ENCODE measurements at regions not wholly inside any gene's neighbourhood (a gene's known extent, or its start where the extent isn't known, plus 50 kb on each side); places are given as distances from the start of the nearest gene placed in this dataset.

DNA sequence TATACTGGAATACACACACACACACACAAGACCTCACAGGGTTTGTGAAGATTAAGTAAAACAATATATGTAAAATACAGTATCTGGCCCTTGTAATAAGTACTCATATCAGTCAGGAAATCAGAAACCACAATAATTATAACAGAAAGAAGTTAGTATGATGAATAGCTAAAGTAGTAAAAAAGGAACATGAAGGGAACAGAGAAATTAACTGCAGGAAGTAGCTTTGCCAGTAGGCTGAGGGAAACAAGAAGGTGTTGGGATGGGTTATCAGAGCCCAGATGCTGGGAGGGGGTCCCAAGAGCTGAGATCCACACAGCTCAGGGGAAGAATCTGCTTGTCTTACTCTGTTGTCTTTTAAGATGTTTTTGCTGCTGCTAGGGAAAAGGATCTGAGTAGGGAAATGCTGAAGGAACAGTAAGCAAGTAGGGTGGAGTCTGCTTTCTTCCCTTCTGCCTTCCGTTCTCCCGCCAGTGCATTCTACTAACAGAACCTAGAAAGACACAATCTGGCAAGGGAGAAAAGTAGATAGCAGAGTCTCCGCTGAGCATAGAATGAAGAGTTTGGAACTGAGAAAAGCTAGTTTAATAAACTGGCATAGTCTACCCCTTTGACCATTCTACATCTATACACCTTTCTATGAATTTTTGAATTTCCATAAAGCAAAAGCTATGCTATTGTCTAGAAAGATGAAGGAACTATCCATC is 55.3 kb upstream of the ALDH1A1 start:
- TF ChIP-seq, protein P1, sequence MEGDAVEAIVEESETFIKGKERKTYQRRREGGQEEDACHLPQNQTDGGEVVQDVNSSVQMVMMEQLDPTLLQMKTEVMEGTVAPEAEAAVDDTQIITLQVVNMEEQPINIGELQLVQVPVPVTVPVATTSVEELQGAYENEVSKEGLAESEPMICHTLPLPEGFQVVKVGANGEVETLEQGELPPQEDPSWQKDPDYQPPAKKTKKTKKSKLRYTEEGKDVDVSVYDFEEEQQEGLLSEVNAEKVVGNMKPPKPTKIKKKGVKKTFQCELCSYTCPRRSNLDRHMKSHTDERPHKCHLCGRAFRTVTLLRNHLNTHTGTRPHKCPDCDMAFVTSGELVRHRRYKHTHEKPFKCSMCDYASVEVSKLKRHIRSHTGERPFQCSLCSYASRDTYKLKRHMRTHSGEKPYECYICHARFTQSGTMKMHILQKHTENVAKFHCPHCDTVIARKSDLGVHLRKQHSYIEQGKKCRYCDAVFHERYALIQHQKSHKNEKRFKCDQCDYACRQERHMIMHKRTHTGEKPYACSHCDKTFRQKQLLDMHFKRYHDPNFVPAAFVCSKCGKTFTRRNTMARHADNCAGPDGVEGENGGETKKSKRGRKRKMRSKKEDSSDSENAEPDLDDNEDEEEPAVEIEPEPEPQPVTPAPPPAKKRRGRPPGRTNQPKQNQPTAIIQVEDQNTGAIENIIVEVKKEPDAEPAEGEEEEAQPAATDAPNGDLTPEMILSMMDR (conservative IDR thresholded peaks at IDR 0.05; ENCODE audit: low read depth in 2 of 2): no peak
- TF ChIP-seq EZH2 (IDR thresholded peaks at IDR 0.05; ENCODE audit: low read depth, unreplicated experiment): no peak
- no peak for TF ChIP-seq EZH2phosphoT487 (IDR thresholded peaks at IDR 0.05; ENCODE audit: unreplicated experiment)
- no peak for TF ChIP-seq POLR2AphosphoS5 (IDR thresholded peaks at IDR 0.05; ENCODE audit: low read depth)
- no peak for TF ChIP-seq ZNF114 (CRISPR knock-in tag; IDR thresholded peaks at IDR 0.05)
- no peak for TF ChIP-seq ZNF331 (CRISPR knock-in tag; IDR thresholded peaks at IDR 0.05; ENCODE audit: low read depth)
- TF ChIP-seq, protein P2, sequence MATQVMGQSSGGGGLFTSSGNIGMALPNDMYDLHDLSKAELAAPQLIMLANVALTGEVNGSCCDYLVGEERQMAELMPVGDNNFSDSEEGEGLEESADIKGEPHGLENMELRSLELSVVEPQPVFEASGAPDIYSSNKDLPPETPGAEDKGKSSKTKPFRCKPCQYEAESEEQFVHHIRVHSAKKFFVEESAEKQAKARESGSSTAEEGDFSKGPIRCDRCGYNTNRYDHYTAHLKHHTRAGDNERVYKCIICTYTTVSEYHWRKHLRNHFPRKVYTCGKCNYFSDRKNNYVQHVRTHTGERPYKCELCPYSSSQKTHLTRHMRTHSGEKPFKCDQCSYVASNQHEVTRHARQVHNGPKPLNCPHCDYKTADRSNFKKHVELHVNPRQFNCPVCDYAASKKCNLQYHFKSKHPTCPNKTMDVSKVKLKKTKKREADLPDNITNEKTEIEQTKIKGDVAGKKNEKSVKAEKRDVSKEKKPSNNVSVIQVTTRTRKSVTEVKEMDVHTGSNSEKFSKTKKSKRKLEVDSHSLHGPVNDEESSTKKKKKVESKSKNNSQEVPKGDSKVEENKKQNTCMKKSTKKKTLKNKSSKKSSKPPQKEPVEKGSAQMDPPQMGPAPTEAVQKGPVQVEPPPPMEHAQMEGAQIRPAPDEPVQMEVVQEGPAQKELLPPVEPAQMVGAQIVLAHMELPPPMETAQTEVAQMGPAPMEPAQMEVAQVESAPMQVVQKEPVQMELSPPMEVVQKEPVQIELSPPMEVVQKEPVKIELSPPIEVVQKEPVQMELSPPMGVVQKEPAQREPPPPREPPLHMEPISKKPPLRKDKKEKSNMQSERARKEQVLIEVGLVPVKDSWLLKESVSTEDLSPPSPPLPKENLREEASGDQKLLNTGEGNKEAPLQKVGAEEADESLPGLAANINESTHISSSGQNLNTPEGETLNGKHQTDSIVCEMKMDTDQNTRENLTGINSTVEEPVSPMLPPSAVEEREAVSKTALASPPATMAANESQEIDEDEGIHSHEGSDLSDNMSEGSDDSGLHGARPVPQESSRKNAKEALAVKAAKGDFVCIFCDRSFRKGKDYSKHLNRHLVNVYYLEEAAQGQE (IDR thresholded peaks at IDR 0.05; ENCODE audit: unreplicated experiment): no peak
- TF ChIP-seq JUNB (IDR thresholded peaks at IDR 0.05; ENCODE audit: unreplicated experiment): no peak
- no peak for TF ChIP-seq CREB1 (CRISPR knock-in tag; IDR thresholded peaks at IDR 0.05; ENCODE audit: low read depth)
- TF ChIP-seq, protein P3, sequence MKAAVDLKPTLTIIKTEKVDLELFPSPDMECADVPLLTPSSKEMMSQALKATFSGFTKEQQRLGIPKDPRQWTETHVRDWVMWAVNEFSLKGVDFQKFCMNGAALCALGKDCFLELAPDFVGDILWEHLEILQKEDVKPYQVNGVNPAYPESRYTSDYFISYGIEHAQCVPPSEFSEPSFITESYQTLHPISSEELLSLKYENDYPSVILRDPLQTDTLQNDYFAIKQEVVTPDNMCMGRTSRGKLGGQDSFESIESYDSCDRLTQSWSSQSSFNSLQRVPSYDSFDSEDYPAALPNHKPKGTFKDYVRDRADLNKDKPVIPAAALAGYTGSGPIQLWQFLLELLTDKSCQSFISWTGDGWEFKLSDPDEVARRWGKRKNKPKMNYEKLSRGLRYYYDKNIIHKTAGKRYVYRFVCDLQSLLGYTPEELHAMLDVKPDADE (IDR thresholded peaks at IDR 0.05): no peak
- TF ChIP-seq, protein P4, sequence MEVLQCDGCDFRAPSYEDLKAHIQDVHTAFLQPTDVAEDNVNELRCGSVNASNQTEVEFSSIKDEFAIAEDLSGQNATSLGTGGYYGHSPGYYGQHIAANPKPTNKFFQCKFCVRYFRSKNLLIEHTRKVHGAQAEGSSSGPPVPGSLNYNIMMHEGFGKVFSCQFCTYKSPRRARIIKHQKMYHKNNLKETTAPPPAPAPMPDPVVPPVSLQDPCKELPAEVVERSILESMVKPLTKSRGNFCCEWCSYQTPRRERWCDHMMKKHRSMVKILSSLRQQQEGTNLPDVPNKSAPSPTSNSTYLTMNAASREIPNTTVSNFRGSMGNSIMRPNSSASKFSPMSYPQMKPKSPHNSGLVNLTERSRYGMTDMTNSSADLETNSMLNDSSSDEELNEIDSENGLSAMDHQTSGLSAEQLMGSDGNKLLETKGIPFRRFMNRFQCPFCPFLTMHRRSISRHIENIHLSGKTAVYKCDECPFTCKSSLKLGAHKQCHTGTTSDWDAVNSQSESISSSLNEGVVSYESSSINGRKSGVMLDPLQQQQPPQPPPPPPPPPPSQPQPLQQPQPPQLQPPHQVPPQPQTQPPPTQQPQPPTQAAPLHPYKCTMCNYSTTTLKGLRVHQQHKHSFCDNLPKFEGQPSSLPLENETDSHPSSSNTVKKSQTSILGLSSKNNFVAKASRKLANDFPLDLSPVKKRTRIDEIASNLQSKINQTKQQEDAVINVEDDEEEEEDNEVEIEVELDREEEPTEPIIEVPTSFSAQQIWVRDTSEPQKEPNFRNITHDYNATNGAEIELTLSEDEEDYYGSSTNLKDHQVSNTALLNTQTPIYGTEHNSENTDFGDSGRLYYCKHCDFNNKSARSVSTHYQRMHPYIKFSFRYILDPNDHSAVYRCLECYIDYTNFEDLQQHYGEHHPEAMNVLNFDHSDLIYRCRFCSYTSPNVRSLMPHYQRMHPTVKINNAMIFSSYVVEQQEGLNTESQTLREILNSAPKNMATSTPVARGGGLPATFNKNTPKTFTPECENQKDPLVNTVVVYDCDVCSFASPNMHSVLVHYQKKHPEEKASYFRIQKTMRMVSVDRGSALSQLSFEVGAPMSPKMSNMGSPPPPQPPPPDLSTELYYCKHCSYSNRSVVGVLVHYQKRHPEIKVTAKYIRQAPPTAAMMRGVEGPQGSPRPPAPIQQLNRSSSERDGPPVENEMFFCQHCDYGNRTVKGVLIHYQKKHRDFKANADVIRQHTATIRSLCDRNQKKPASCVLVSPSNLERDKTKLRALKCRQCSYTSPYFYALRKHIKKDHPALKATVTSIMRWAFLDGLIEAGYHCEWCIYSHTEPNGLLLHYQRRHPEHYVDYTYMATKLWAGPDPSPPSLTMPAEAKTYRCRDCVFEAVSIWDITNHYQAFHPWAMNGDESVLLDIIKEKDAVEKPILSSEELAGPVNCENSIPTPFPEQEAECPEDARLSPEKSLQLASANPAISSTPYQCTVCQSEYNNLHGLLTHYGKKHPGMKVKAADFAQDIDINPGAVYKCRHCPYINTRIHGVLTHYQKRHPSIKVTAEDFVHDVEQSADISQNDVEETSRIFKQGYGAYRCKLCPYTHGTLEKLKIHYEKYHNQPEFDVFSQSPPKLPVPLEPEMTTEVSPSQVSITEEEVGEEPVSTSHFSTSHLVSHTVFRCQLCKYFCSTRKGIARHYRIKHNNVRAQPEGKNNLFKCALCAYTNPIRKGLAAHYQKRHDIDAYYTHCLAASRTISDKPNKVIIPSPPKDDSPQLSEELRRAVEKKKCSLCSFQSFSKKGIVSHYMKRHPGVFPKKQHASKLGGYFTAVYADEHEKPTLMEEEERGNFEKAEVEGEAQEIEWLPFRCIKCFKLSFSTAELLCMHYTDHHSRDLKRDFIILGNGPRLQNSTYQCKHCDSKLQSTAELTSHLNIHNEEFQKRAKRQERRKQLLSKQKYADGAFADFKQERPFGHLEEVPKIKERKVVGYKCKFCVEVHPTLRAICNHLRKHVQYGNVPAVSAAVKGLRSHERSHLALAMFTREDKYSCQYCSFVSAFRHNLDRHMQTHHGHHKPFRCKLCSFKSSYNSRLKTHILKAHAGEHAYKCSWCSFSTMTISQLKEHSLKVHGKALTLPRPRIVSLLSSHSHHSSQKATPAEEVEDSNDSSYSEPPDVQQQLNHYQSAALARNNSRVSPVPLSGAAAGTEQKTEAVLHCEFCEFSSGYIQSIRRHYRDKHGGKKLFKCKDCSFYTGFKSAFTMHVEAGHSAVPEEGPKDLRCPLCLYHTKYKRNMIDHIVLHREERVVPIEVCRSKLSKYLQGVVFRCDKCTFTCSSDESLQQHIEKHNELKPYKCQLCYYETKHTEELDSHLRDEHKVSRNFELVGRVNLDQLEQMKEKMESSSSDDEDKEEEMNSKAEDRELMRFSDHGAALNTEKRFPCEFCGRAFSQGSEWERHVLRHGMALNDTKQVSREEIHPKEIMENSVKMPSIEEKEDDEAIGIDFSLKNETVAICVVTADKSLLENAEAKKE (CRISPR knock-in tag; IDR thresholded peaks at IDR 0.05): no peak
- no peak for TF ChIP-seq NANOG (IDR thresholded peaks at IDR 0.05; ENCODE audit: borderline replicate concordance)
